ENCODE measurements at regions not wholly inside any gene's neighbourhood (a gene's known extent, or its start where the extent isn't known, plus 50 kb on each side); places are given as distances from the start of the nearest gene placed in this dataset.

- no peak for FAIRE-seq
- dilution Hi-C loops (cut with MboI; ENCODE audit: extremely low pct_ligation_motif_present, low sequenced_read_pairs) (no loop called here), intact Hi-C loops (cut with micrococcal nuclease) (no loop called here)
- Histone ChIP-seq H3K9me3 (replicated peaks; ENCODE audit: control insufficient read depth, insufficient read depth, low read length) (no peaks in the 10 kb centered on the region), H3K79me2 (ENCODE audit: control insufficient read depth, insufficient read depth, low read length) (no peaks in the 10 kb centered on the region), H4K20me1 (replicated peaks; ENCODE audit: control insufficient read depth, extremely low read depth, insufficient read depth, low read length) (no peaks in the 10 kb centered on the region), H3K36me3 (ENCODE audit: control insufficient read depth in 2 of 2, extremely low read depth in 1 of 2, insufficient read depth in 2 of 2, low read length in 2 of 2) (no peaks in the 10 kb centered on the region), H3K4me1 (ENCODE audit: control insufficient read depth, extremely low read depth, insufficient read depth, low read length) (no peaks in the 10 kb centered on the region), H2AFZ (ENCODE audit: low read depth, low read length) (no peak overlapping the region), H3K27ac (ENCODE audit: insufficient read depth, low read depth, low read length) (no peak overlapping the region), H3K4me3 (replicated peaks in 1 of 3; ENCODE audit: insufficient read depth in 1 of 3, low read depth in 1 of 3, low read length in 3 of 3) (no peak overlapping the region), H3K27me3 (ENCODE audit: control insufficient read depth in 2 of 2, insufficient read depth in 2 of 2, low read length in 2 of 2) (peaks cover 10 to 21% of the 10 kb centered on the region in 2 experiments), H3K9ac (replicated peaks; ENCODE audit: extremely low read depth, insufficient read depth, low read length) (no peak overlapping the region), H3K4me2 (ENCODE audit: insufficient read depth, low read length) (no peak overlapping the region), H3K9me1 (replicated peaks; ENCODE audit: control insufficient read depth, extremely low read depth, insufficient read depth, low read length) (no peaks in the 10 kb centered on the region)
- TF ChIP-seq CTCF (IDR thresholded peaks at IDR 0.05; ENCODE audit: extremely low read depth in 1 of 2, insufficient read depth in 1 of 2, low read depth in 1 of 2, low read length in 2 of 2), result no peak
- no peak for TF ChIP-seq JUN (IDR thresholded peaks at IDR 0.05; ENCODE audit: borderline replicate concordance, insufficient read depth, insufficient read length, low read depth)
- TF ChIP-seq MAX (IDR thresholded peaks at IDR 0.05; ENCODE audit: insufficient read depth, insufficient read length), result no peak
- TF ChIP-seq EZH2 (IDR thresholded peaks at IDR 0.05; ENCODE audit: borderline replicate concordance, low read depth, low read length, severe bottlenecking), result no peak
- TF ChIP-seq POLR2AphosphoS5 (IDR thresholded peaks at IDR 0.05; ENCODE audit: insufficient read depth, low read depth, low read length), result no peak
- TF ChIP-seq GATA2 (IDR thresholded peaks at IDR 0.05; ENCODE audit: insufficient read depth, insufficient read length, low read depth, low read length), result no peak
- TF ChIP-seq POLR2A (IDR thresholded peaks at IDR 0.05; ENCODE audit: low read depth, low read length), result no peak
- TF ChIP-seq FOS (IDR thresholded peaks at IDR 0.05; ENCODE audit: borderline replicate concordance, insufficient read depth, low read length), result no peak
- no peak for TF ChIP-seq MYC (IDR thresholded peaks at IDR 0.05; ENCODE audit: low read depth, low read length)
- no TSS peak for BruUV-seq (replicated peaks)
- DNase-seq (ENCODE audit: low read depth, low spot score), result no peak
- ChIA-PET POLR2A (no interaction called here), CTCF (no interaction called here)
These were observed 337.6 kb upstream of the ARGLU1 start for GRCh38 chr13:106905380-106906162.
